ENCODE measurements at regions not wholly inside any gene's neighbourhood (a gene's known extent, or its start where the extent isn't known, plus 50 kb on each side); places are given as distances from the start of the nearest gene placed in this dataset.
"Not testable (repeated sequence)": the region's sequence is repeated elsewhere in the genome, so short reads cannot be mapped to it uniquely, and the experiment has no call there.

- no peak for DNase-seq
Observed at GRCh38 chr1:29583727-29584126, 347.4 kb downstream of the PTPRU start.

GRCh38 chr1:29581256-29581655, 344.9 kb downstream of the PTPRU start:
- DNase-seq = no peak

DNA sequence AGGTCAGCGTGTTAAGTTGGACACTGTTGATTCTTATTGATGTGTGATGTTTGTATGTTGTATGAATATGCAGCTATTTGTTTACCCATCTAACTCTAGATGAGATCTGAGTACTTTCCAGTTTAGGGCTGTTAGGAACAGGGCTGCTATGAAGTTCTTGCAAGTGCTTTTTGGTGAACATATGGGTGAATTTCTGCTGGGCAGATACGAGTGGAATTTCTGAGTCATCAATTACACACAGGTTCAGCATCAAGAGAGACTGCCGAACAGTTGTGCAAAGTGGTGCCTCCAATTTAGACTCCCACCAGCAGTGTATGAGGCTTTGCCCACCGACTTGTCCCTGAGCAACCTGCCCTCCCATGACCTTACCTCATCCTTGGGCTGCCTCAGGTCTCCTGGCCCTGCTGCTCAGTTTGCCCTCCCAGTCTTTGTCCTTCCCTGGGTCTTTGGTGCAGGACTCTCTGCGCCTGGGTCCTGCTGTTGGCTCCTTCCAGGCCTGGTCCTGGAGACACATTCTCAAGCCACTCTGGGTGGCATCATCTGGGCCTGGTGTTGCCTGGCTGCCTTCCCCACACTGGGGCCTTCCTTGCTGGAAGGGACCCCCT, 343.6 kb downstream of the PTPRU start:
- no peak for DNase-seq

DNA sequence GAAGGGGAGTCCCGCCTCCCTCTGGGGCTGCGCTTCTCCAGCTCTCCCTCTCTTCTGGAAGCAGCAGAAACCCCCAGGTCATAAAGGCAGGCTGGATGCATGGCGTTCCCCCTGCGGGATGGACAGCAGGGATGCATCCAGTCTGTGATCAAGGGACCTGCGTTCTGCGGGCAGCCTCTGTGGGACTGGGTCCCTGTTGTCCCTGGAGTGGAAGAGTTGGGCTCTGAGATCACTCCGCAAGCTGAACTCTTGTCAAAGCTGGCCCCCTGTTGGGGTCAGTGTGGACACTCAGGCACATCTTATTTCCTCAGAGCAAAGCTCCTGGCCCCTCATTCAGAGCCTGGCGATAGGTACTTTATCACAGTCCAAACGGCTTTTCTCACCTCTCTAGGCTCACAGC, 341.2 kb downstream of the PTPRU start:
- DNase-seq = no peak

GRCh38 chr1:29576510-29576909, 340.2 kb downstream of the PTPRU start:
- DNase-seq = no peak

DNA sequence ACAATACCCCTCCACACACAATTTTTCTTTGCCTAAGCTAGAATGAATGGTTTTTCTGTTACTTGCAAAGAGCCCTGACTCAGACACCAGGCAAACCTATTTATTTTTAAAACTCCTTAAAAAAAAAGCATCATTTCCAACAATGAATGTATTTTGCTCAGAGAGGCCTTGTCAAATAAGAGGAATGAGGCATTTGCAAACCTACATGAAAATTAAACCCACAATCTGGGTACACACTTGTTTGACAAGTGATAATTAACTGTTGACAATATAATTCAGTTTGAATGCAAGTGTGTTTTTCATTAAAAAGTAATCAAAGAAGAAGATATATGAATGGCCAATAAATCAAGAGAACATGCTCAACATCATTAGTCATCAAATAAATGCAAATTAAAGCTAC, 339.5 kb downstream of the PTPRU start:
- no peak for DNase-seq

DNA sequence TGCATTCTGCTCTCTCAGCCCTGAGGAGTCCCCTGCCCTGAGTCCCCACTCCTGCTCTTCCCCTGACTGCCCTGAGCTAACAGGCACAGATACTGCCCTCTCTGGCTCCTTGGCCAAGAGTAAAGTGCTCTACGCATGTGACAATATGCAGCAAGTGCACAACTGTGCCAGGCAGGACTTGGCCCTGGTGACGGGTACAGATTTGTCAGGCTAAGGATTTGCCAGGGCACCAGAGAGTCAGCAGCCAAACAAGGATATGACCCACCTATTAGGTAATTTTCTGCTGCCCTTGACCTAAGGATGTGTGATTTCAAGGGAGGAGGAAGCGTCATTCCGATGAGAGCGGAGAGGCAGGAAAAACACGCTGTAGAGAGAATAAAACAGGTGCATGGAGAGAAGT, 339.0 kb downstream of the PTPRU start:
- DNase-seq = no peak

GRCh38 chr1:29574871-29575270, 338.5 kb downstream of the PTPRU start:
- DNase-seq = no peak

DNA sequence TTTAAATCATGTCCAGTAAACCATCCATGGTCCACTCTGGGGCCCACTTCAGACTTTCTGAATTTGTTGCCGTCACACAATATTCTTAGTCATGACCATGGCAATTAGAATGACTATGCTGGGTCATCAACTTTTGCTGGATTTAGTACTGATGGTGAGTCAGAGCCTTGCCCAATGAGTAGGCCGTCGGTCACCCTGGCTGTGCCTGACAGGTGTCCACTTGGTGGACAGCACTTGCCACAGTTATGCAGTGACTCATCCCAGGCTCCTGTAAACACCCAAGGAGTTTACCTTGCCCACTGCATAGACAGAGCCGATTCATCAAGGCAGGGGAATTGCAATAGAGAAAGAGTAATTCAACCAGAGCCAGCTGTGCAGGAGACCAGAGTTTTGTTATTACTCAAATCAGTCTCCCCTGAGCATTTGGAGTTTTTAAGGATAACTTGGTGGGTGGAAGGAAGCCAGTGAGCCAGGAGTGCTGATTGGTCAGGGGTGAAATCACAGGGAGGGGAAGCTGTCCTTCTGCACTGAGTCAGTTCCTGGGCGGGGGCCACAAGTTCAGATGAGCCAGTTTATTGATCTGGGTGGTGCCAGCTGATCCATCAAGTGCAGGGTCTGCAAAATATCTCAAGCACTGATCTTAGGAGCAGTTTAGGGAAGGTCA, 333.8 kb downstream of the PTPRU start:
- no peak for DNase-seq

GRCh38 chr1:29567257-29567656, 330.9 kb downstream of the PTPRU start:
- DNase-seq = no peak

DNA sequence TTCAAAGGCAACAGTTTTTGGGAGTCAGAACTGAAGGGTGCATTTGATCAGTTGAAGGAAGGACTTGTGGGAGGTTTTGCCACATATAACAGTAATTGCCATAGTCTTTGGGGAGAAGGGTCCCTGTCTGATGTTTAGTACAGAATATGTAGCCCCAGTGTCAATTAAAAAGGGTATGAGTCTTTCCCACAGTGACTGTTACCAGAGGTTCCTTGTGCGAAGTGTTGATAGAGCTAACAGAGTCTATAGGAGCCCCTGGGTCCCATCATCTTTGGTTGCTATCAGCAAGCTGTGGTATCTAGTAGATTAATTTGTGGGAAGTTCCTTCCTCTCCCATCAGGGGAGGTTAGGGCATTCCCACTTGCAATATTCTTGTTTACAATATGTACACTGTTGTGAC, 329.2 kb downstream of the PTPRU start:
- DNase-seq = no peak

GRCh38 chr1:29563571-29563970, 327.2 kb downstream of the PTPRU start:
- DNase-seq = no peak

DNA sequence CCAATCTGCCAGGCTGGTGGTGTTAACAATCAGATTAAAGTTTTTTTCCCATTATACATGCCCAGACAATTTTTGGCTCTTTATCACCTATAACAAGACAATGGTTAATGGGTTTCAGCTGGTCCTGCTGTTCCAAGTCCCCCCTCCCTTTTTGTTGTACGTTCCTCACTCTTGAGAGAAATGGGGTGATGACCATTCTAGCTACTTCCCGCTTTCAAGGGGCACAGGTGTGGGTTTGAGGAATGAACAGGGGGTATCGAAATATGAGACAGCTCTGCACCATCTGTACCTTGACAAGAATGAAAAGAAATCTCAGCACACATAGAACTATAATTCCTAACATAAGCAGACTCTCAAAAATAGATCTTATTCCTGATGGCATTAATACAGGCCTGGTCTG, 326.8 kb downstream of the PTPRU start:
- DNase-seq = no peak

GRCh38 chr1:29559056-29559455, 322.7 kb downstream of the PTPRU start:
- DNase-seq = no peak

GRCh38 chr1:29557701-29558600, 321.6 kb downstream of the PTPRU start:
- no peak for DNase-seq

GRCh38 chr1:29557066-29557465, 320.7 kb downstream of the PTPRU start:
- DNase-seq = no peak

GRCh38 chr1:29556657-29557056, 320.3 kb downstream of the PTPRU start:
- DNase-seq = no peak

GRCh38 chr1:29555043-29555620, 318.8 kb downstream of the PTPRU start:
- DNase-seq = no peak

DNA sequence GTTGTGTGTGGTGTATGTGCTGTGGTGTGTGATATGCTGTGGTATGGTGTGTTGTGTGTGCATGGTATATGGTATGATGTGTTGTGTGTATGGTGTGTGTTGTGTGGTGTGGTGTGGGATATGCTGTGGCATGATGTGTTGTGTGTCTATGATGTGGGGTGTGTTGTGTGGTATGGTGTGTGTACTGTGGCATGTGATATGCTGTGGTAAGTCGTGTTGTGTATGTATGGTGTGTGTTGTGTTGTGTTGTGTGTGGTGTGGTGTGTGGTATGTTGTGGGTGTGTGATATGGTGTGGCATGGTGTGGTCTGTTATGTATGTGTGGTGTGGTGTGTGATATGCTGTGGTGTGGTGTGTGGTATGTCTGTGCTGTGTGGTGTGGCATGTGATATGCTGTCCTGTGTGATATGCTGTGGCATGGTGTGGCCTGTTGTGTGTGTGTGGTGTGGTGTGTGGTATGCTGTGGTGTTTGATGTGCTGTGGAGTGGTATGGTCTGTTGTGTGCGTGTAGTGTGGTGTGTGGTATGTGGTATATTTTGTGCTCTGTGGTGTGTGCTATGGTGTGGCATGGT, 318.0 kb downstream of the PTPRU start:
- DNase-seq = no peak

- DNase-seq = no peak
Observed at GRCh38 chr1:29551123-29551936, 315.0 kb downstream of the PTPRU start.

DNA sequence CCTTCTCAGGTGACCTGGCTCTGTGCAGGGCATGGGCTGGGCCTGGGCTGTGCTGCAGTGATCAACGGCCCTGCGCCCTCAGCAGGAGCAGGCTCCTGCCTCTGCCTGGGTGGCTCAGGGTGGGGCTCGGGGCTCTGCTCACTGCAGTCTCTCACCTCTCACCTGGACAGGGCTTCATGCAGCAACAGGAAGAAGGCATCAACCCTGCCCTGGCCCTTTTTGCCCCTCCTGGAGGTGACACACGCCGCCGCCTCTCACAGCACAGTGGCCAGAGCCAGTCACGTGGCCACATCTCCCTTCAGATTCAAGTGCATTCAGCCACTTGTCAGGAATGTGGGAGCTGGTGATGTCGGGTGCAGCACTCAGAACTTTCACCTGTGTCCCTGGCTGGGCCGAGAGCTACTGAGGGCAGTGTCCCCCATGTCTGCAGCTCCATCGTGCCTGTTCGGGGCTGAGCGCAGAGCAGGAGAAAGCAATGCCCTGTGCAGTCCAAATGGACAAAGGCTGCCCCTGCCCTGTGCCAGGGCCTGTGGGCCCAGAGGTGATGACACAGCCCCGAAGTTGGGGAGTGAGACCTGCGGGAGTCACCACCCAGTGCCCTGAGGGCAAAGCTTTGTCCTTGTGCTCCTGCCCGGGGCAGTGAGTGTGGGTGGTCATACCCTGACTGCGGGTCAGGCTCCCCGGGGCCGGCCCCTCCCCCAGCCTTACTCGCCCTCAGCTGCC, 314.0 kb downstream of the PTPRU start:
- DNase-seq = no peak

- DNase-seq = not testable (repeated sequence)
Observed at GRCh38 chr1:29549728-29550118, 313.4 kb downstream of the PTPRU start.

Data from NCI-H446 treated with DMSO at 0.1 percent for 48 hours (cell line).